HG03097 (cell line): ENCODE measurements at regions not wholly inside any gene's neighbourhood (a gene's known extent, or its start where the extent isn't known, plus 50 kb on each side); places are given as distances from the start of the nearest gene placed in this dataset.
A peak's percentile ranks its signal among the peaks of the same experiment; 100 is the strongest.
"Not testable (repeated sequence)": the region's sequence is repeated elsewhere in the genome, so short reads cannot be mapped to it uniquely, and the experiment has no call there.

Experiments
- ATAC-seq: cut with Tn5 transposase; IDR thresholded peaks from one replicate; pipeline ENCODE4 v1.9.1; 2021; ENCODE audit not compliant: unreplicated experiment, low FRiP score

DNA sequence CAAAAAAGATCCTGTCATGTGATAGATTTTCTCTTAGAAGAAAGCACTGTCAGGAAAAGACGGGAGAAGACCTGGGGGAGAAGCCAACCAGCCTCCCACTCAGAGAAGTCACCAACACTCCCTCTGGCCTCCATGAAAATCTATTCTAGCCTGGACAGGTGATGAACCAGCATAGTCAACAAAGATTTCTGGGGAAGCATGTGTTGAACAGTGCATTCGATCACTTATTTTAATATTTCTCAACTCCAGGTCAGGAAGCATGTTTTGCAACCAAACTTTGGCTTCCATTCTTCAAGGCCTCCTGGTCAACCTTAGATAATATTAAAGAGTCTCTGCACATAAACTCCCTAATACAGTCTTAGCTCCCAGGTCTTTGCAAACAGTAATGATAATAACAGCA is 74.7 kb upstream of the ERCC4 start:
- no peak for ATAC-seq

DNA sequence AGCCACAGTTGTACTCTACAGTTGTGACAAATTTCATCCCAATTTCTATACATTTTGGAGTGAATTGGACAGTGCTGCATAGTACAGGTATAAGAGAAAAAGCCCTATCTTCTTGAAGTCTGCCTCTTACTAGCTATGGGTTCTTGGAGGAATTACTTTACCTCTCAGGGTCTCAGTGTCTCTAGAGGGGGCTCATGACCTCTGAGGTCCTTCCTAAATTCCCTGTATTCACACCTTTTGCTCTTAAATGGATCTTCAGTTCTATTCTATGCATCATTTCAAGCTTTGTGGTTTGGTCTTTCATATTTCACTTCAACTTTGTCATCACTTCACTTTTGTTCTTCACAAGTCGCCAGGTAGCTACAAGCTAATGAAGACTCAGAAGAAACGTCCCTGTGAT is 71.2 kb upstream of the ERCC4 start:
- no peak for ATAC-seq

DNA sequence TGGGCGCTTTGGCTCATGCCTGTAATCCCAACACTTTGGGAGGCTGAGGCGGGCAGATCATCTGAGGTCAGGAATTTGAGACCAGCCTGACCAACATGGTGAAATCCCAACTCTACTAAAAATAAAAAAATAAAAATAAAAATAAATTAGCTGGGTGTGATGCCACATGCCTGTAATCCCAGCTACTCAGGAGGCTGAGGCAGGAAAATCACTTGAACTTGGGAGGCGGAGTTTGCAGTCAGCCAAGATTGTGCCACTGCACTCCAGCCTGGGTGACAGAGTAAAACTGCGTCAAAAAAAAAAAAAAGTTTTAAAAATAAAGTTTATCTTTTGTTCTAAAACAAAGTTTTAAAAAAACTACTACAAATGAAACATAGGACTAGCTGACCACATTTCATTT is 69.8 kb upstream of the ERCC4 start:
- not testable (repeated sequence) for ATAC-seq

DNA sequence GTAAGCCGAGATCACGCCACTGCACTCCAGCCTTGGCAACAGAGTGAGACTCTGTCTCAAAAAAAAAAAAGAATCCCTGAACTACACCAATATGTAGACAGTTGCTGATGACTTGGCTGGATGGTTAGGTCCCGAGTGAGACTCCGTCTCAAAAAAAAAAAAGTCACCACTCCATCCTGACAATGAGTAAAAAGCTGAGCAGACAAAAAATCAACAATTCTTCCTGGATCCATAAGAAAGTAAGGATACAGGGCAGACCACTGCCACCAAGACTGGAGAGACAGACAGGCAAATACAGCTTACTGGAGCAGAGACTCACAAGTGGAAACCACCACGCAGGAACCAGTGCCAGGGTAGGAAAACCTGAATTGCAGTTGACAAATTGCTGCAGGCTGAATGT is 67.1 kb upstream of the ERCC4 start:
- ATAC-seq: no peak

DNA sequence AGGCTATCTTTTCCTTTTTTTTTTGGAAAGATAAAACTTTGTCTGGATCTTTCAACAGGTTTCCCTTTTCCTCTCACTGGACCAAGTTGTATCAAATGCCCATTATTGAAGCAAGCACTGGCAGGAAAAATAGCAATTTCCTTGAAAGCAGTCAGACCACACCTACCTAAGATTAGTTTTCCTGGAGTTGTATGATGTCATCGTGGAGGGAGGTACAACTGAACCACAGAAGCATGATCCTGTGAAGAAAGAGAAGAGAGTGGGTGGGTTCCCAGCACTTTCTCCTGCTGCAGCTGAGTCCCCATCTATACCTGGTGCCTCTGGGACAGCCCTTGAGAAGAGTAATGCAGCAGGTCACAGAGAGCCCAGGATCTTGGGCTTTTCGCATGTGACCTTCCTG is 63.6 kb upstream of the ERCC4 start:
- ATAC-seq: no peak

DNA sequence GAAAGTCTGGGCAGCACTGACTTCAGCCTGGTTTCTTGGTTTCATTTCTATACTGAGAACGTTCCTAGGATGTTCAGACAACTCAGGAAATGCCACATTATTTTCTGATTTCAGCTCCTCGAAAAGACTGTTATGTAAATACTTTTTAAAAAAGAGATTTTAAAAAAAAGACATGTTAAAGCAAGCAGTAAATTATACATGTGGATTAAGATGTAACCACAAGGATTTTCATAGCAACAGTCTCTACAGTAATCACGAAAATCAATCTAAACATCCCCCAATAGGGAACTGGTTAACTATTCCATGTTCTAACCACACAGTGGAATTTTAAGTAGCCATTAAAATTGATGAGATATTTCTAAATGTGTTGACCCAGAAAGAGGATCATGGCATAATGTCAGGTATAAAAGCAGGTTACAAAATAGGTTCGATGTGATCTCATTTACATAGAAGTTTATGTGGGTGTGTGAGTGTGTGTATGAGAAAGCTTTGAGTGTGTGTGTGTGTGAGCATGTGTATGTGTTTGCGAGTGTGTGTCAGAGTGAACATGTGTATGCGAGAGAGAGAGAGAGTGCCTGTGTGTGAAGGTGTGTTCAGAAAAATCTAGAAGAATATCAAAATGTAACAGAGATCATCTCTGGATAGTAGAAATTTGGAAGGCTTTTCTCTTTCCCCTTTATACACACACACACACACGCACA is 63.0 kb upstream of the ERCC4 start:
- ATAC-seq: no peak

DNA sequence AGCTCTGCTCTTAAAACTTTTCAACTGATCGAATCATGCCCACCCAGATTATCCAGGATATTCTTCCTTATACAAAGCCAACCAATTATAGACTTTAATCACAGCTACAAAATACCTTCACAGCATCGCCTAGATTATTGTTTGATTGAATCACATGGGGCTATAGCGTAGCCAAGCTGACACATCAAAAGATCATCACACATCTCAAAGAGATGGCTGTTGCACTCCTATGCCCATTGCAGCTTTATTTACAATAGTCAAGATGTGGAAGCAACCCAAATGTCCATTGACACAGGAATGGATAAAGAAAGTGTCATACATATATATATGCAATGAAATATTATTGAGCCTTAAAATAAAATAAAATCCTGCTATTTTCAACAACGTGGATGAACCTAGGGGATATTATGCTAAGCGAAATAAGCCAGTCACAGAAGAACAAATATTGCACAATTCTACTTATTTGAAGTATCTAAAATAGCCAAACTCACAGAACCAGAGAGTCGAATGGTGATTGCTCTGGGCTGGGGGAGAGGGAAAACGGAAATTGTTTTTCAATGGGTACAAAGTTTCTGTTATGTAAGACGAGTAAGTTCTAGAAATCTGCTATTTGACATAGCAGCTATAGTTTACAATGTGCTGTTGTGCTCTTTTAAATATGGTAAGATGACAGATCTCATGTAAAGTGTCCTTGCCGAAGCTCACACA is 60.9 kb upstream of the ERCC4 start:
- ATAC-seq: no peak

DNA sequence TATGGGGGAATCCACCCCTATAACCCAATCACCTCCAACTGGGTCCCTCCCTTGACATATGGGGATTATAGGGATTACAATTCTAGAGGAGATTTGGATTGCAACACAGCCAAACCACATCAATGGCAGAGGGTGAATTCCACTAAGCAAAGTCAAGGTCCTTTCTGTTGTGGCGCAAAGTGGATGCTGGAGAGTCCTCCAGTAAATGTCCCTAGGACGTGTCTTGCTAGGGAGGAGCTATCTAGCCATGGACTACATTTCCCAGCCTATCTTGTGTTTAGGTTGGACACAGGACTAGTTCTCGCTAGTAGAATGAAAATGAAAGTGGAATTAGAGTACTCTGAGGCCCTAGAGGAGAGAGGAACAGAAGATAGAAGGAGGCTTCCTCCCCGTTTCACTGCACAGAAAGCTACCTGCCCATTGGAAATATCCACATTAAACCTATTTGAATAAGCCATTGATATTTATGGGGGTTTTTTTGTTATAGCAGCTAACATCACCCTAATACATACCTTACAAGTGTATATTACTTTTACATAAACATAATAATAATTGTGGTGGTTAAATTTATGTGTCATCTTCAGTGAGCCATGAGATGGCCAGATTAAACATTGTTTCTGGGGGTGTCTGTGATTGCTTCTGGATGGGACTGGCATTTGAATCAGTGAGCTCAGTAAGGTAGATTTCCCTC is 56.7 kb upstream of the ERCC4 start:
- no peak for ATAC-seq

DNA sequence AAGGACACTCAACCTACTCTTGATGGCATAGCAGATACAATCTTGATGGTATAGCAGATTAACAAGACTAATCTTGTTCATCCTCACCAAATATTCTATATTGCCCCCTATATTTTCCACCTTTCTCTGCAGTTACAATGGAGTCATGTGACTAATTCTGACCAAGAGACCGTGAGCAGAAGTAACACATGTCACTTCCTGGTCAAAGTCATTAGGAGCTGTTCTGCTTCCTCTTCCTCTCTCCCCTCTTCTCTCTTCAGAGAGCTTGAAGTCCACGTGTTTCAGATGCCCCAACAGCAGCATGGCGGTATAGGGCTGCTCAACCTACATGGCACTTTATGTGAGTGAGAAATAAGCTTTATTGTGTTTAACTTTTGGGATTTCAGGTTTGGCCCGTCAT is 55.3 kb upstream of the ERCC4 start:
- ATAC-seq: no peak

DNA sequence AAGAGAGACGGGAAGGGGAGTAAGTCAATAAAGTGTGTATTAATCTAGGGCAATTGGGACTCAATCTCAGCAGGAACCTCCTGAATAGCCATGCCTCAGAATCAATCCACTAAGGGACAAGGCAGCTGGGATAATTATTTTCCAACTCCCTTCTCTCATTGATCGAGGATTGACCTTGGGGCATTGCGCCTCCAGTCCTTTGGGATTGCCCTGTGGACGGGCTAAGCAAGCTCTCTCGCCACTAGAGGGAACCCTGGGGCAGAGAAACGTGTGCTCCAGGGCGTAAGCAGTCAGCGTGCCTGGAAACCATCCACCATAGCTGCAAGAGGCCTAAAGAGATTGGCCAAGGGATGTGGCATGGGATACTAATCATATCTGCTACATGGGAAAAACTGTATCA is 53.9 kb upstream of the ERCC4 start:
- ATAC-seq: peak; percentile 52
